OCI-LY1 (cell line): ENCODE measurements at regions not wholly inside any gene's neighbourhood (a gene's known extent, or its start where the extent isn't known, plus 50 kb on each side); places are given as distances from the start of the nearest gene placed in this dataset.

Experiments used
- H2AFZ ChIP-seq: fragments of 200-600 bp; sonication (generic), shearing (Covaris generic); 2 replicates; pipeline ENCODE4 v1.6.0; 2014; ENCODE audit warnings: antibody characterized with exemption, mild to moderate bottlenecking, low read length
- H3F3A ChIP-seq: fragments of 200-600 bp; sonication (generic), shearing (Covaris generic); 2 replicates; pipeline ENCODE4 v1.6.0; 2014; ENCODE audit warnings: mild to moderate bottlenecking, antibody characterized with exemption, low read length, moderate library complexity; ENCODE audit not compliant: insufficient read depth
- H3K27ac ChIP-seq: fragments of 200-600 bp; sonication (generic); 2 replicates; pipeline ENCODE4 v1.5.1; 2014; ENCODE audit warnings: low read length, mixed run types, mild to moderate bottlenecking, low read depth; ENCODE audit not compliant: poor library complexity, severe bottlenecking
- H3K27me3 ChIP-seq: fragments of 200-600 bp; sonication (generic); 2 replicates; pipeline ENCODE4 v1.6.0; 2014; ENCODE audit warnings: antibody characterized with exemption, mild to moderate bottlenecking, low read length, moderate library complexity; ENCODE audit not compliant: insufficient read depth
- H3K36me3 ChIP-seq: fragments of 200-600 bp; sonication (generic); 2 replicates; pipeline ENCODE4 v1.6.1; 2014; ENCODE audit warnings: mild to moderate bottlenecking, antibody characterized with exemption, low read length, moderate library complexity, mixed read lengths; ENCODE audit not compliant: insufficient read depth
- H3K4me1 ChIP-seq: fragments of 200-600 bp; sonication (generic); 2 replicates; pipeline ENCODE4 v1.5.1; 2014; ENCODE audit warnings: mild to moderate bottlenecking, low read length, moderate library complexity; ENCODE audit not compliant: insufficient read depth, severe bottlenecking
- H3K4me2 ChIP-seq: fragments of 200-600 bp; sonication (generic), shearing (Covaris generic); 2 replicates; pipeline ENCODE4 v1.6.1; 2014; ENCODE audit warnings: low read length
- H3K4me3 ChIP-seq: fragments of 200-600 bp; sonication (generic); 2 replicates; pipeline ENCODE4 v1.5.1; 2014; ENCODE audit warnings: low read length, low read depth, mild to moderate bottlenecking, mixed read lengths; ENCODE audit not compliant: poor library complexity, severe bottlenecking
- H3K79me2 ChIP-seq: fragments of 200-600 bp; shearing (Covaris generic); 2 replicates; pipeline ENCODE4 v1.6.1; 2016; ENCODE audit warnings: mixed run types, low read length, mixed read lengths; ENCODE audit not compliant: insufficient read depth
- H3K9ac ChIP-seq: fragments of 200-600 bp; sonication (generic), shearing (Covaris generic); 2 replicates; pipeline ENCODE4 v1.6.1; 2014; ENCODE audit warnings: mild to moderate bottlenecking, low read length, mixed read lengths
- H3K9me2 ChIP-seq: fragments of 200-600 bp; sonication (generic), shearing (Covaris generic); 2 replicates; pipeline ENCODE4 v1.6.1; 2014; ENCODE audit warnings: low read depth, mild to moderate bottlenecking, low read length, mixed read lengths
- H3K9me3 ChIP-seq: fragments of 200-600 bp; shearing (Covaris generic); 2 replicates; pipeline ENCODE4 v1.6.1; 2014; ENCODE audit warnings: low read length, mixed read lengths
- H4K20me1 ChIP-seq: fragments of 200-600 bp; sonication (generic), shearing (Covaris generic); 2 replicates; pipeline ENCODE4 v1.6.0; 2016; ENCODE audit warnings: mild to moderate bottlenecking, low read length; ENCODE audit not compliant: insufficient read depth
- CTCF ChIP-seq: fragments of 200-600 bp; sonication (generic), shearing (Covaris generic); IDR thresholded peaks from 2 replicates; pipeline ENCODE4 v1.5.1; 2017; ENCODE audit warnings: mild to moderate bottlenecking, antibody characterized with exemption, low read length, moderate library complexity, mixed read lengths
- EZH2 ChIP-seq: fragments of 200-600 bp; sonication (generic), shearing (Covaris generic); IDR thresholded peaks from 2 replicates; pipeline ENCODE4 v1.8.0; 2017; ENCODE audit warnings: borderline replicate concordance, mixed run types, mild to moderate bottlenecking, antibody characterized with exemption, low read length, moderate library complexity, mixed read lengths

GRCh38 chr17:69650881-69651280, 236.4 kb downstream of the MAP2K6 start:
- Histone ChIP-seq H3K27ac (no peak overlapping the region), H3K4me2 (no peak overlapping the region), H3K79me2 (no peaks in the 10 kb centered on the region), H3K27me3 (no peaks in the 10 kb centered on the region), H3K9ac (no peak overlapping the region), H4K20me1 (no peaks in the 10 kb centered on the region), H3K9me2 (no peaks in the 10 kb centered on the region), H3K4me3 (no peak overlapping the region), H3K4me1 (peaks cover 21% of the 10 kb centered on the region), H3K36me3 (no peaks in the 10 kb centered on the region), H3K9me3 (peaks cover 10% of the 10 kb centered on the region), H2AFZ (no peak overlapping the region), H3F3A (peaks cover 3% of the 10 kb centered on the region; the same call in 1 of the 2 replicates)
- TF ChIP-seq EZH2 = no peak
- TF ChIP-seq CTCF = no peak

- peaks cover 7% of the 10 kb centered on the region for H3K9me3 ChIP-seq
- H3K9me2 ChIP-seq = no peaks in the 10 kb centered on the region
- H3K36me3 ChIP-seq = no peaks in the 10 kb centered on the region
- H2AFZ ChIP-seq = no peak overlapping the region
- H3K27me3 ChIP-seq = no peaks in the 10 kb centered on the region
- H3K4me1 ChIP-seq = peaks cover 23% of the 10 kb centered on the region
- no peak overlapping the region for H3K27ac ChIP-seq
- H3F3A ChIP-seq = peaks cover 3% of the 10 kb centered on the region; the same call in 1 of the 2 replicates
- no peak overlapping the region for H3K4me3 ChIP-seq
- H3K79me2 ChIP-seq = no peaks in the 10 kb centered on the region
- no peak overlapping the region for H3K4me2 ChIP-seq
- H3K9ac ChIP-seq = no peak overlapping the region
- TF ChIP-seq CTCF (no peak), EZH2 (no peak)
- no peaks in the 10 kb centered on the region for H4K20me1 ChIP-seq
Observed at GRCh38 chr17:69651921-69652320, 237.4 kb downstream of the MAP2K6 start.

GRCh38 chr17:69654981-69655855, 240.7 kb downstream of the MAP2K6 start:
- H3K9ac ChIP-seq = peak overlapping the region; percentile 34
- H3F3A ChIP-seq = peaks cover 3% of the 10 kb centered on the region; the same call in 1 of the 2 replicates
- H2AFZ ChIP-seq = no peak overlapping the region
- TF ChIP-seq CTCF = no peak
- TF ChIP-seq EZH2 = no peak
- H3K27ac ChIP-seq = peak overlapping the region; percentile 93
- H3K4me3 ChIP-seq = peak overlapping the region; percentile 31
- peaks cover 13% of the 10 kb centered on the region for H3K9me3 ChIP-seq
- no peaks in the 10 kb centered on the region for H3K27me3 ChIP-seq
- peaks cover 23% of the 10 kb centered on the region for H3K4me1 ChIP-seq
- peak overlapping the region; percentile 59 for H3K4me2 ChIP-seq
- H3K36me3 ChIP-seq = no peaks in the 10 kb centered on the region
- H3K9me2 ChIP-seq = no peaks in the 10 kb centered on the region
- no peaks in the 10 kb centered on the region for H4K20me1 ChIP-seq
- H3K79me2 ChIP-seq = no peaks in the 10 kb centered on the region
